ENCODE measurements at regions not wholly inside any gene's neighbourhood (a gene's known extent, or its start where the extent isn't known, plus 50 kb on each side); places are given as distances from the start of the nearest gene placed in this dataset.

- Histone ChIP-seq H4K20me1 (ENCODE audit: insufficient read depth) (no peaks in the 10 kb centered on the region), H3K4me3 (ENCODE audit: low read depth in 2 of 2, low read length in 1 of 2) (no peak overlapping the region), H3K9me2 (no peaks in the 10 kb centered on the region), H3K9ac (no peak overlapping the region), H3K36me3 (replicated peaks in 1 of 2; ENCODE audit: control insufficient read depth in 1 of 2, insufficient read depth in 2 of 2, low read length in 1 of 2) (no peaks in the 10 kb centered on the region), H3K4me1 (ENCODE audit: control insufficient read depth in 1 of 2, insufficient read depth in 2 of 2, low read depth in 1 of 2, low read length in 1 of 2) (peaks cover 0 to 7% of the 10 kb centered on the region in 2 experiments; a peak in 2 of 4 replicates), H3K9me3 (no peaks in the 10 kb centered on the region), H3K79me2 (ENCODE audit: insufficient read depth) (no peaks in the 10 kb centered on the region), H3K27me3 (ENCODE audit: insufficient read depth) (no peaks in the 10 kb centered on the region), H3K4me2 (no peak overlapping the region), H3K27ac (ENCODE audit: low read depth in 2 of 2, low read length in 1 of 2) (no peak overlapping the region), H3F3A (replicated peaks; ENCODE audit: insufficient read depth) (no peaks in the 10 kb centered on the region), H2AFZ (ENCODE audit: low read depth) (no peak overlapping the region)
- ChIA-PET CTCF (interaction anchor here (0.7 kb wide), 1 partner anchor 788 kb away, joined by 3 read pairs; no protein-coding TSS in a partner anchor), POLR2A (no interaction called here)
- no peak for DNase-seq
- TF ChIP-seq EZH2phosphoT487 (IDR thresholded peaks at IDR 0.05; ENCODE audit: borderline replicate concordance, low read depth) (no peak), USF1 (IDR thresholded peaks at IDR 0.05; ENCODE audit: borderline replicate concordance, low read depth) (no peak), CHD2 (IDR thresholded peaks at IDR 0.05; ENCODE audit: low read length, partially characterized antibody) (no peak), PBX3 (IDR thresholded peaks at IDR 0.05) (no peak), MEF2A (IDR thresholded peaks at IDR 0.05; ENCODE audit: borderline replicate concordance, low read depth) (no peak), POLR2AphosphoS5 (IDR thresholded peaks at IDR 0.05; ENCODE audit: low read depth, low read length) (no peak), ELF1 (IDR thresholded peaks at IDR 0.05) (no peak), REST (IDR thresholded peaks at IDR 0.05; ENCODE audit: low read depth, low read length) (no peak)
- 63% methylated on average over 2 of the region's 2 CpGs for WGBS (ENCODE audit: low lambda C conversion rate)
Measured at GRCh38 chr12:93031028-93031427, 101.9 kb upstream of the EEA1 start.

GRCh38 chr12:93032758-93033157, 103.7 kb upstream of the EEA1 start:
- peaks cover 0 to 7% of the 10 kb centered on the region in 2 experiments; a peak in 2 of 4 replicates for H3K4me1 ChIP-seq (ENCODE audit: control insufficient read depth in 1 of 2, insufficient read depth in 2 of 2, low read depth in 1 of 2, low read length in 1 of 2)
- no peaks in the 10 kb centered on the region for H3K27me3 ChIP-seq (ENCODE audit: insufficient read depth)
- TF ChIP-seq TCF12 (IDR thresholded peaks at IDR 0.05) (peak; percentile 31; the same call in 1 of the 2 replicates), USF1 (IDR thresholded peaks at IDR 0.05; ENCODE audit: borderline replicate concordance, low read depth) (no peak)
- H4K20me1 ChIP-seq (ENCODE audit: insufficient read depth) = no peaks in the 10 kb centered on the region
- ChIA-PET CTCF (no interaction called here), POLR2A (no interaction called here)
- peak overlapping the region in 1 of 2 experiments; percentile 31; a peak in 1 of 4 replicates for H3K27ac ChIP-seq (ENCODE audit: low read depth in 2 of 2, low read length in 1 of 2)
- no peaks in the 10 kb centered on the region for H3K9me3 ChIP-seq
- no peak overlapping the region for H3K4me3 ChIP-seq (ENCODE audit: low read depth in 2 of 2, low read length in 1 of 2)
- H3K36me3 ChIP-seq (replicated peaks in 1 of 2; ENCODE audit: control insufficient read depth in 1 of 2, insufficient read depth in 2 of 2, low read length in 1 of 2) = no peaks in the 10 kb centered on the region
- no peak overlapping the region for H3K4me2 ChIP-seq
- H3K9ac ChIP-seq = no peak overlapping the region
- no peaks in the 10 kb centered on the region for H3F3A ChIP-seq (replicated peaks; ENCODE audit: insufficient read depth)
- H3K79me2 ChIP-seq (ENCODE audit: insufficient read depth) = no peaks in the 10 kb centered on the region
- no peak for DNase-seq
- H3K9me2 ChIP-seq = no peaks in the 10 kb centered on the region
- no peak overlapping the region for H2AFZ ChIP-seq (ENCODE audit: low read depth)

All from SK-N-SH (cell line).